ENCODE measurements at regions not wholly inside any gene's neighbourhood (a gene's known extent, or its start where the extent isn't known, plus 50 kb on each side); places are given as distances from the start of the nearest gene placed in this dataset.
A peak's percentile ranks its signal among the peaks of the same experiment; 100 is the strongest.
"Not testable (repeated sequence)": the region's sequence is repeated elsewhere in the genome, so short reads cannot be mapped to it uniquely, and the experiment has no call there.

DNA sequence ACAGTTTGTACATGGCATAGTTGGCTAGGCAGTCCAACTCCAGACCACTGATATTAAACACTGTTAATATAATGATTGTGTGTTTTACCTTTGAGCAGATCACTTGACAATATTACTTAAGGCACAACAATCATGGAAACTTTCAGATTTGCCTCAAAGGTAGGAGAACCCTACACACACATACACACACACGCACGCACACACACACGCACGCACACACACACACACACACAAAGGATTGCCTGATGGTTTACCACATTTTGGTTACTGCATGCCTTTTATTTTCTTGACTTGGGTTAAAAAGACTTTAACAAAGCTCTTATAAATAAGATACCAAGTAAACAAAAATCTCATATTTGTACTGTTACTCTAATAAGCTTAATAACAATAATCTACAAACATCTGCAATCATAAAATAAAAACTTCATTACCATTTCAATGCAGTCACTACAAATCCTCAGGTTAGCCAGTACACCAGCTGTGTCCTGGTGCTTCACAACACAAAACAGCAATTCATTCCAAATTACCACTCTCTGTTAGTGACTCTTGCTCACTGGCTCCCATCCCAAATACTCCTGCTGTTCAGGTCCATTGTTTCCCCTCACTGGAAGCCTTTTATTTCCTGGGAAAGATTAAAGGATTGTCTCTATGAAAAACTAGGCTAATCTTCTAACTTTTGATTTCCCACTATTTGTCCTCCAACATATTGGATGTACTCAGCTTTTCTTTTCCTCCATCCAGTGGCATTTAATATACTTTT, 175.2 kb upstream of the ATP2B1 start:
- ATAC-seq = no peak
- intact Hi-C loops (cut with DNase I, micrococcal nuclease) = no loop called here
- no peak for DNase-seq

DNA sequence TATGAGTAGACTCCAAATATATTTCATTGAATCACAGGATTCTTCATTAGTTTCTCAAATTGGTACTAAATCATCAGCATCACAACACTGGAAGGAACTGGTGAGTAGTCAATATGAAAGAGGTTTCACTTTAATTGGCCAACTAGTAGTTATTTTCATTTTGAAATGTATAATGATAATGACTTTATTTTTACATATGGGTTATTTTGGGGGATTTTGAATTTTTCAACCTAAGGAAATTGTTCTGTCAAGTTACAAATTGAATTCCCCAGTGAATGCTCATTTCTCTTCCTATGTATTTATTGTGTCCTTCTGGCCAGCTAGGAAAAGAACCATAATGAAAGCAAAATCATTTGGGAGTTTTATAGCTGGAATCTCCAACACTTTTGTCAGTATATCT, 174.2 kb upstream of the ATP2B1 start:
- ATAC-seq = no peak
- DNase-seq = no peak
- intact Hi-C loops (cut with DNase I, micrococcal nuclease) = no loop called here

- ATAC-seq (no peak), DNase-seq (no peak)
- intact Hi-C loops (cut with DNase I, micrococcal nuclease) = no loop called here
Measured at GRCh38 chr12:89882050-89882449, 173.4 kb upstream of the ATP2B1 start.

DNA sequence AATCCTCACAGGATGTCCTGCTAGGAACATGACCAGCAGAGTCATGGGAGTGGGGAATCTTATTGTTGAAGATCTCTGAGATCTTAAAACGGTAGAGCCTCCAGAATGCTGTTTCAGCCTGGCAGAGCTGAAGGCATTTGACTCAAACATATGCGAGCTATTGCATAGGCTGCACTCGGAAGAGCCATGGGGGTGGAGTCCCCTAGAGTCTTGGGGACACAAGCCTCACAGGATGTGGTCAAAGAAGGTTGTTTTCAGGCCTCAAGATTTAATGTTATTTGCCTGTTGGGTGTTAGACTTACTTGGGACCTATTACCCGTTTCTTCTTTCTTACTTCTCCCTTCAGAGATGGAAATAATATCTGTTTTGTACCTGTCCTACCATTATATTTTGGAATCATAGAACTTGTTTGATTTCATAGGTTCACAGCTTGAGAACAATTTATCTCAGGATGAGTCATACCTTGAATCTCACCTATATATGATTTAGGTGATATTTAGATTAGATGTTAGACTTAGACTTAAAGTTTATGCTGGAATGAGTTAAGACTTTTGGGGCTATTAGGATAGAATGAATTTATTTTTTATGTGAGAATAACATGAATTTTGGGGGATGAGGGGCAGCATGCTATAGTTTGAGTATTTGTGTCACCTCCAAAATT, 172.2 kb upstream of the ATP2B1 start:
- DNase-seq = peak in 1 of 2 donors; percentile 18
- intact Hi-C loops (cut with DNase I, micrococcal nuclease) = no loop called here
- peak; percentile 40 for ATAC-seq

- no peak for ATAC-seq
- intact Hi-C loops (cut with DNase I, micrococcal nuclease) = no loop called here
- DNase-seq = no peak
Measured at GRCh38 chr12:89879766-89880165, 171.1 kb upstream of the ATP2B1 start.

GRCh38 chr12:89878950-89879349, 170.3 kb upstream of the ATP2B1 start:
- DNase-seq (no peak), ATAC-seq (no peak)
- intact Hi-C loops (cut with DNase I, micrococcal nuclease) = no loop called here

DNA sequence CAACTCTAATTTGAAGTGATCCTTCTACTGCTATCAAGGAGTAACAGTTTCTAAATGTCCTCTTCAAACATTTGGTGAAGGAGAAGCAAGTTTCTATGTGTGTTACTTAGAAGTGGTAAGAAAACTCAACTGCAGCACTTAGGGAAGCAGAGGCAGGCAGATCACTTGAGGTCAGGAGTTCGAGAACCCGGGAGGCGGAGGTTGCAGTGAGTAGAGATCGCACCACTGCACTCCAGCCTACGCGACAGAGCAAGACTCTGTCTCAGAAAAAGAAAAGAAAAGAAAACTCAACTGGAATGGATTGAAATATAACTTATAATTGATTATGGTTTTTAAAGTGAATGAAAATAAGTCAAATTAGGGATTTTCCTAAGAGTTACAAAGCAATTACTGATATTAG, 169.7 kb upstream of the ATP2B1 start:
- ATAC-seq = no peak
- intact Hi-C loops (cut with DNase I, micrococcal nuclease) = no loop called here
- DNase-seq = no peak

- DNase-seq = no peak
- ATAC-seq = no peak
- intact Hi-C loops (cut with DNase I, micrococcal nuclease) = no loop called here
Measured at GRCh38 chr12:89877671-89878070, 169.0 kb upstream of the ATP2B1 start.

DNA sequence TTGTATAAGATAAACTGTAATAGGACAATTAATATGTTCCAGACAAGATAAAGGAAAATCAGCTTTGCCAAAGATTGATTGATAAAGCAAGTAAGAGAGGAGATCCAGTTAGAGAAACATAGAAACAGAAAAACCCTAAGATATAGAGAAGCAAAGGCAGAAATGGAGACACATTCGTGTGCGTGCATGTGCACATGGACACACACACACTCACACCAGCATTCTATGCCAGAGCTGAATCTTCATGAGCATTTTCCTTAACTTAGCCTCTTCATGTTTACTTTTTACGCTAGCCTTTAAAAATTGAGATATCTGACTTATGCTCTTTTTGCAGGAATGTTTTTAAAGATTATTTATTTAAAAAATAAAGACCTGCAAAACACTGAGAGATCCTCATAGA, 168.5 kb upstream of the ATP2B1 start:
- no peak for DNase-seq
- intact Hi-C loops (cut with DNase I, micrococcal nuclease) = no loop called here
- ATAC-seq = no peak

- intact Hi-C loops (cut with DNase I, micrococcal nuclease) = no loop called here
- no peak for DNase-seq
- no peak for ATAC-seq
Measured at GRCh38 chr12:89875809-89876208, 167.2 kb upstream of the ATP2B1 start.

GRCh38 chr12:89875225-89875624, 166.6 kb upstream of the ATP2B1 start:
- DNase-seq = no peak
- ATAC-seq = no peak
- intact Hi-C loops (cut with DNase I, micrococcal nuclease) = no loop called here

- no peak for DNase-seq
- intact Hi-C loops (cut with DNase I, micrococcal nuclease) = no loop called here
- ATAC-seq = no peak
Measured at GRCh38 chr12:89874146-89874545, 165.5 kb upstream of the ATP2B1 start.

DNA sequence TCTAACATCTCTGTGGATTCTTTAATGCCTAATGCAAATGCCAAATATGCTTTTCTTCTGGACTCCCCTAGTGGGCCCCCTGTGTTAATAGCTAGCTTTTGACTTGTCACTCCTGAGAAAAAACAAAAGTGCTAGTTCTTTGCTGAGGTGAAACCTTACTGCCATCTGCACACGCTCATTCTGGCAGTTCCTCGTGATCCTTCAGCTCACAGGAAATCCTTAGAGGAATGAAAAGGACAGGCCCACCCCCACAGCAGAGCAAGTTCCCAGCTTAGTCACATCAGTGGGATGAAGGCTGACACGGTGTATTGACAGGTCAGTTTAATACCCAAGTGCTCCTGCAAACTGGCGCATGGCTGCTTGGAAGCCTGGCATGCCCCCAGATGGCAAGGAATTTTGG, 165.1 kb upstream of the ATP2B1 start:
- ATAC-seq (no peak), DNase-seq (no peak)
- intact Hi-C loops (cut with DNase I, micrococcal nuclease) = no loop called here

DNA sequence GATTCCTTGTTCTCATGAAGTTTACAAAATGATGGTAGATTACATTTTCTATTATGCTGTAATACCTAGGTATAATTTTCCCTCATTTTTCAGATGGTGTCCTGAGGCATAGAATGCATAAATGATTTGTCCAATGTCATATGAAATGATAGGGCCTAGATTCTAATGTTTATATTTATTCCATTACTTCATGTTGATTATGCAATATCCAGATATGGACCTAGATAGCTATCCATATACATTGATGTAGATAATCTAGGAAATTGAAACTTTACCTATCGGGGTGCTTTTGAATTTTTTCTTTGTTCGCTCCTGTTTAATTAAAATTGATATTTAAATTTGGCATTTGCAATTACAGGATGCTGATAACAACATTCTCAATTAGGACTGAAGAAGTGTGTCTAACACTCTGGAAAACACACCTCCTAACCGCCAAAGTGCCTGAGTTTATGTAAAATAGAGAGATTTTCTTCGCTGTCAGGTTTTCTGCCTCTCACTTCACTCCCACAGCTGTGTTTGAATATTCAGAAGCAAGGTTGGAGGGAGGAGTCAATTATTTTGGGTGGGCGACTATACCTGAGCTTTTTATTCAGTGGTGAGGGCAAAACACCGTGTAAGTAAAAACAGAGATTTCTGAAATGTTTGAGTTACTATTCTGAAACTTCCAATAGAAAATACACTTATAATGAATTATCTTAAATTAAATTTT, 164.4 kb upstream of the ATP2B1 start:
- no peak for ATAC-seq
- intact Hi-C loops (cut with DNase I, micrococcal nuclease) = no loop called here
- DNase-seq = no peak

- ATAC-seq (no peak), DNase-seq (no peak)
- intact Hi-C loops (cut with DNase I, micrococcal nuclease) = no loop called here
Measured at GRCh38 chr12:89870413-89871184, 162.0 kb upstream of the ATP2B1 start.

GRCh38 chr12:89867611-89868010, 159.0 kb upstream of the ATP2B1 start:
- DNase-seq; intact Hi-C loops (cut with DNase I, micrococcal nuclease); ATAC-seq: not testable (repeated sequence)

- DNase-seq (no peak), ATAC-seq (no peak)
- intact Hi-C loops (cut with DNase I, micrococcal nuclease) = no loop called here
Measured at GRCh38 chr12:89864411-89864810, 155.8 kb upstream of the ATP2B1 start.

- ATAC-seq = no peak
- no peak for DNase-seq
- intact Hi-C loops (cut with DNase I, micrococcal nuclease) = no loop called here
Measured at GRCh38 chr12:89863968-89864367, 155.3 kb upstream of the ATP2B1 start.

GRCh38 chr12:89863493-89863938, 154.9 kb upstream of the ATP2B1 start:
- intact Hi-C loops (cut with DNase I, micrococcal nuclease) = no loop called here
- ATAC-seq (no peak), DNase-seq (peak in 1 of 2 donors; percentile 10)
